Retinal pigment epithelial cell (primary cell): ENCODE measurements at regions not wholly inside any gene's neighbourhood (a gene's known extent, or its start where the extent isn't known, plus 50 kb on each side); places are given as distances from the start of the nearest gene placed in this dataset.
"Not testable (repeated sequence)": the region's sequence is repeated elsewhere in the genome, so short reads cannot be mapped to it uniquely, and the experiment has no call there.

Experiments
- DNase-seq: peaks from one replicate; pipeline ENCODE4 v3.0.0-alpha.2; 2010; ENCODE audit warnings: low read depth
- H3K4me3 ChIP-seq: 2 replicates; pipeline ENCODE4 v1.5.1; 2011; ENCODE audit warnings: mild to moderate bottlenecking, low read length, control low read depth, moderate library complexity
- TF ChIP-seq, protein P1 (sequence below): conservative IDR thresholded peaks from 2 replicates; pipeline ENCODE4 v1.5.1; 2011; ENCODE audit warnings: low read depth, low read length, control low read depth, inconsistent platforms

GRCh38 chr12:97701901-97702300 is 239.3 kb downstream of the RMST start:
- DNase-seq = no peak
- TF ChIP-seq, protein P1, sequence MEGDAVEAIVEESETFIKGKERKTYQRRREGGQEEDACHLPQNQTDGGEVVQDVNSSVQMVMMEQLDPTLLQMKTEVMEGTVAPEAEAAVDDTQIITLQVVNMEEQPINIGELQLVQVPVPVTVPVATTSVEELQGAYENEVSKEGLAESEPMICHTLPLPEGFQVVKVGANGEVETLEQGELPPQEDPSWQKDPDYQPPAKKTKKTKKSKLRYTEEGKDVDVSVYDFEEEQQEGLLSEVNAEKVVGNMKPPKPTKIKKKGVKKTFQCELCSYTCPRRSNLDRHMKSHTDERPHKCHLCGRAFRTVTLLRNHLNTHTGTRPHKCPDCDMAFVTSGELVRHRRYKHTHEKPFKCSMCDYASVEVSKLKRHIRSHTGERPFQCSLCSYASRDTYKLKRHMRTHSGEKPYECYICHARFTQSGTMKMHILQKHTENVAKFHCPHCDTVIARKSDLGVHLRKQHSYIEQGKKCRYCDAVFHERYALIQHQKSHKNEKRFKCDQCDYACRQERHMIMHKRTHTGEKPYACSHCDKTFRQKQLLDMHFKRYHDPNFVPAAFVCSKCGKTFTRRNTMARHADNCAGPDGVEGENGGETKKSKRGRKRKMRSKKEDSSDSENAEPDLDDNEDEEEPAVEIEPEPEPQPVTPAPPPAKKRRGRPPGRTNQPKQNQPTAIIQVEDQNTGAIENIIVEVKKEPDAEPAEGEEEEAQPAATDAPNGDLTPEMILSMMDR = no peak
- H3K4me3 ChIP-seq = no peak overlapping the region

DNA sequence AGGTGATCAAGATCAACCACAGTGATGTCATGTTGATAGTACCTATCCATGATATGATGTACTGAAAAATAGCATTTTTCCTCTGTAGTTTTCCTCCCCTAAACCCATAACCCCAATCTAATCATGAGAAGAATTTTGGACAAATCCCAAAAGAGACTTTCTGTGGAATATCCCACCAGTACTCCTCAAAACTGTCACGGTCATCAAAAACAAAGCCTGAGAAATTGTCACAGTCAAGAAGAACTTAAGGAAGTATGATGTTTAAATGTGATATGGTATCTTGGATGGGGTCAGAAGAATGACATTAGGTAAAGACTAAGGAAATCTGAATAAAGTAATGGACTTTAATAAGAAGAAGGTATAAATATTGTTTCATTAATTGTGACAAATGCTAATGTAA is 248.8 kb downstream of the RMST start:
- TF ChIP-seq, protein P1 = no peak
- H3K4me3 ChIP-seq = no peak overlapping the region
- no peak for DNase-seq

DNA sequence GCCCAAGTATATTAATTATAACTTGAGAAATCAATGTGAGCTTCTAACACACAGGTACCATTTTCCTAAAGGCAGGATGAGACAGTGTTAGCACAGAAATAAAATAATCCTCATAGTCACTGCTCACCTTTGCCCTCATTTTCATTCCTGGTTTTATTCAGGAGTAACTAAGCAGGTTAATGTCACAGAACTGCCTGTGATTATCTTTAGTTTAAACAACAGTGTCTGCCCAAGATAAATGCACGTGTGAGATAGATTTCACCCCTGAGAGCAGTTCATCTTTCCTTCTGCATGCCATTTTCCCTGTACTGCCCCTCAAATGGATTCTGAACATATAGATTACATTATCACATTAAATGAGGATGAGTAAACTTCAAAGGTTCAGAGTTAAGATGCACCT is 250.7 kb downstream of the RMST start:
- TF ChIP-seq, protein P1 = no peak
- DNase-seq = no peak
- H3K4me3 ChIP-seq = no peak overlapping the region

GRCh38 chr12:97714107-97714563 is 251.5 kb downstream of the RMST start:
- DNase-seq = no peak
- no peak overlapping the region for H3K4me3 ChIP-seq
- TF ChIP-seq, protein P1 = no peak

DNA sequence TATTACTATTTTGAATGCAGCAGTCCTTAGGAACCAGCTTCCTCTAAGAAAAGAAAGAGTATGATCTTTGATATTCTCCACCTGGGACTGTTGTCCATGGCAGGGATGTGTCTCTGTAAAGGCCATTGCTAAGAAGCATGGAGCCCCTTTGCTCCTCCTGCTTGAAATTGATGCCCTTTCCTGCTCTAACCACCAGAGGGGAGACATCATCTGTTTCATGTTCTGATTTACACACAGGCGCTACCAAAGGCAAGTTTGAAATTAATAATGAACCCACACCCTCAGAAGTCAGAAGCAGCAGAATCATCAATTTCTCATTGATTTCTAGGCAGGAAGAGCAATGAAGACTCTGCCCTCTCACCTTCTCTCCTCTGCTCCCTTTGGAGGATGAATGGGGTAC is 253.8 kb downstream of the RMST start:
- no peak overlapping the region for H3K4me3 ChIP-seq
- peak; percentile 0 for DNase-seq
- TF ChIP-seq, protein P1 = peak; percentile 50

- not testable (repeated sequence) for DNase-seq
Measured at GRCh38 chr12:97723801-97724200, 261.2 kb downstream of the RMST start.

DNA sequence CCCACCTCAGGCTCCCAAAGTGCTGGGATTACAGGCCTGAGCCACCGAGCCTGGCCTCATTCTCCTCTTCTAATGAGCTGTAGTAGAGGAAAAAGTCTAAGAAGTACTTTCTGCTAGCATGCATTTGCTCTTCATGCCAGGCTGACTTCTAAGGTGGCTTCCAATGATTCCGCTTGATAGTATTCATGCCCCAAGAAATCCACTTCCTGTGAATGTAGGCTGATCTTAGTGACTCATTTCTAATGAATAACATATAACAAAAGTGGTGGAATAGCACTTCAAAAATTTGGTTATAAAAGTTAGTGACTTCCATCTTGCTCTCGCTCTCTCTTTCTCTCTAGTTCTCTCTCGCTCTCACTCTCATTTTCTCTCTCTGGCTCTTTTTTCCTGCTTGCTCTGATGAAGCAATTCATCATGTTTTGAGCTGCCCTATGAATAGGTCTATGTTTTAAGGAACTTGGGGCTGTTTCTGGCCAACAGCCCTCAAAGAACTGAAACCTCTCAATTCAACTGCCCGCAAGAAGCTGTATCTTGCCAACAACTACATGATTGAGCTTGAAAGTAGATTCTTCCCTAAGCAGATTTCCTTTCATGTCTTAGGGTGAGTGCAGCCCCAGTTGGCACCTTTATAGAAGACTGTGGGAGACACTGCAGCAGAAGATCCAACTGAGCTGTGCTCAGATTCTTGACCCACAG is 282.9 kb downstream of the RMST start:
- DNase-seq = no peak

More at GRCh38 chr12:97723801-97724200, 261.2 kb downstream of the RMST start:
- not testable (repeated sequence) for H3K4me3 ChIP-seq

More for the DNA sequence above, 282.9 kb downstream of the RMST start:
- TF ChIP-seq, protein P1 = no peak
- no peak overlapping the region for H3K4me3 ChIP-seq
